MCF 10A (cell line): ENCODE measurements at regions not wholly inside any gene's neighbourhood (a gene's known extent, or its start where the extent isn't known, plus 50 kb on each side); places are given as distances from the start of the nearest gene placed in this dataset.

Experiments used
- BruUV-seq: library from RNA; stranded (reverse); fragments of 400-500 nt; replicated peaks from 2 replicates; lab custom pipeline; 2021; lab: Mats Ljungman, UMichigan
- CTCF ChIA-PET: fragments of 300-600 bp; sonication (Branson Sonifier 250); formaldehyde crosslinking; extraction: SDS; loops from one replicate; lab custom pipeline; 2021; ENCODE audit warnings: antibody characterized with exemption, inconsistent platforms; lab: Yijun Ruan, JAX
- POLR2A ChIA-PET: fragments of 300-600, 350-650 bp; sonication (Branson Sonifier 250); formaldehyde crosslinking; extraction: SDS; loops from one replicate; lab custom pipeline; 2020; ENCODE audit warnings: antibody characterized with exemption, inconsistent platforms; lab: Yijun Ruan, JAX
- DNase-seq: peaks from one replicate; pipeline ENCODE4 v3.0.0-alpha.2; 2018; ENCODE audit not compliant: unreplicated experiment
- H3K27ac Mint-ChIP-seq: one replicate; pipeline ENCODE4 v1.8.0; 2022; ENCODE audit warnings: mild to moderate bottlenecking, low read depth, mixed read lengths; ENCODE audit not compliant: unreplicated experiment
- H3K27me3 Mint-ChIP-seq: one replicate; pipeline ENCODE4 v1.8.0; 2022; ENCODE audit warnings: mixed read lengths; ENCODE audit not compliant: insufficient read depth, unreplicated experiment
- H3K36me3 Mint-ChIP-seq: one replicate; pipeline ENCODE4 v1.8.0; 2022; ENCODE audit warnings: mild to moderate bottlenecking, moderate library complexity, mixed read lengths; ENCODE audit not compliant: insufficient read depth, unreplicated experiment
- H3K4me1 Mint-ChIP-seq: one replicate; pipeline ENCODE4 v1.8.0; 2022; ENCODE audit warnings: mixed read lengths; ENCODE audit not compliant: insufficient read depth, unreplicated experiment
- H3K4me3 Mint-ChIP-seq: one replicate; pipeline ENCODE4 v1.8.0; 2022; ENCODE audit warnings: mild to moderate bottlenecking, moderate library complexity, mixed read lengths; ENCODE audit not compliant: unreplicated experiment
- H3K9me3 Mint-ChIP-seq: one replicate; pipeline ENCODE4 v1.8.0; 2022; ENCODE audit warnings: mixed read lengths; ENCODE audit not compliant: unreplicated experiment
- CTCF ChIP-seq: fragments of 200-600 bp; IDR thresholded peaks from one replicate; pipeline ENCODE4 v1.8.0; 2022; ENCODE audit warnings: antibody characterized with exemption, mild to moderate bottlenecking; ENCODE audit not compliant: unreplicated experiment
- intact Hi-C: fragments of 100-400 bp; cut with micrococcal nuclease; formaldehyde crosslinking; loops from 2 replicates; pipeline ENCODE4 v1.14.1; 2022

- no peaks in the 10 kb centered on the region for H3K4me1 Mint-ChIP-seq
- H3K36me3 Mint-ChIP-seq = no peaks in the 10 kb centered on the region
- POLR2A ChIA-PET = interaction anchor here (0.5 kb wide), 1 partner anchor 75 kb away, joined by 3 read pairs; no protein-coding TSS in a partner anchor
- no TSS peak for BruUV-seq
- no peaks in the 10 kb centered on the region for H3K9me3 Mint-ChIP-seq
- no peak for DNase-seq
- no peak overlapping the region for H3K27ac Mint-ChIP-seq
- intact Hi-C loops = no loop called here
- TF ChIP-seq CTCF = no peak
- peaks cover 26% of the 10 kb centered on the region for H3K27me3 Mint-ChIP-seq
- no peak overlapping the region for H3K4me3 Mint-ChIP-seq
- CTCF ChIA-PET = no interaction called here
Measured at GRCh38 chr7:79622781-79623180, 169.3 kb upstream of the MAGI2 start.

GRCh38 chr7:79620291-79620690 is 166.8 kb upstream of the MAGI2 start:
- no TSS peak for BruUV-seq
- Mint-ChIP-seq H3K9me3 (no peaks in the 10 kb centered on the region), H3K4me1 (no peaks in the 10 kb centered on the region), H3K4me3 (no peak overlapping the region), H3K27me3 (peaks cover 28% of the 10 kb centered on the region), H3K36me3 (no peaks in the 10 kb centered on the region), H3K27ac (no peak overlapping the region)
- ChIA-PET POLR2A (no interaction called here), CTCF (no interaction called here)
- intact Hi-C loops = no loop called here
- DNase-seq = no peak
- TF ChIP-seq CTCF = no peak

GRCh38 chr7:79619216-79619615 is 165.7 kb upstream of the MAGI2 start:
- Mint-ChIP-seq H3K4me3 (no peak overlapping the region), H3K27me3 (peaks cover 29% of the 10 kb centered on the region), H3K27ac (no peak overlapping the region), H3K36me3 (no peaks in the 10 kb centered on the region), H3K4me1 (no peaks in the 10 kb centered on the region), H3K9me3 (no peaks in the 10 kb centered on the region)
- intact Hi-C loops = no loop called here
- no peak for DNase-seq
- ChIA-PET POLR2A (no interaction called here), CTCF (no interaction called here)
- no peak for TF ChIP-seq CTCF
- no TSS peak for BruUV-seq

GRCh38 chr7:79615871-79616640 is 162.6 kb upstream of the MAGI2 start:
- no peaks in the 10 kb centered on the region for H3K9me3 Mint-ChIP-seq
- DNase-seq = no peak
- intact Hi-C loops = no loop called here
- ChIA-PET POLR2A (no interaction called here), CTCF (no interaction called here)
- no peak for TF ChIP-seq CTCF
- H3K4me3 Mint-ChIP-seq = no peak overlapping the region
- H3K36me3 Mint-ChIP-seq = no peaks in the 10 kb centered on the region
- peaks cover 56% of the 10 kb centered on the region for H3K27me3 Mint-ChIP-seq
- no peaks in the 10 kb centered on the region for H3K4me1 Mint-ChIP-seq
- BruUV-seq = no TSS peak
- no peak overlapping the region for H3K27ac Mint-ChIP-seq
